Testis (tissue), 2 donors: ENCODE measurements at regions not wholly inside any gene's neighbourhood (a gene's known extent, or its start where the extent isn't known, plus 50 kb on each side); places are given as distances from the start of the nearest gene placed in this dataset.

Source experiments
- POLR2A ChIP-seq: fragments of 450-650 bp; IDR thresholded peaks from one replicate; pipeline ENCODE4 v1.6.1; 2017; ENCODE audit warnings: antibody characterized with exemption, mild to moderate bottlenecking, moderate library complexity
- TF ChIP-seq, protein P1 (sequence below), 3 experiments: fragments of 450-650 bp in 2 of 3; fragments of 200-600 bp in 1 of 3; sonication (generic) in 1 of 3; IDR thresholded peaks; one replicate each; pipeline ENCODE4 v1.5.1; 2016 to 2019; ENCODE audit warnings: antibody characterized with exemption in 3 of 3, mild to moderate bottlenecking in 2 of 3, moderate library complexity in 1 of 3

DNA sequence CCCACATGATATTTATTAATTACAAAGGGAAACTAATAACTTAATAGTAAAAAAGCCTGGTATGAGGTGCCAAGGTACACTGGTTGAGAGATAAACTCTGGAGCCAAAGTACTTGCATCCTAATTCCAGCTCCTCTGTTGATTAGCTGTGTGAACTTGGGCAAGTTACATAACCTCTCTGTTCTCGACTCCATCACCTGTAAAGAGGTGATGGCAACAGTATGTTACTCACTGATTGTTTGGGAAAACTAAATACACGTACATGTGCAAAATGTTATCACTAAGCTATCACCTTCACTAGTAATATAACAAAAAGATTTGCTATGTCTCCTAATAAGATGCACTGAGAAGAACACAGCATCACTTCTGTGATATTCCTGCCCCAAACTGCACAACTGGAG, 206.4 kb downstream of the MEX3B start:
- TF ChIP-seq, protein P1, sequence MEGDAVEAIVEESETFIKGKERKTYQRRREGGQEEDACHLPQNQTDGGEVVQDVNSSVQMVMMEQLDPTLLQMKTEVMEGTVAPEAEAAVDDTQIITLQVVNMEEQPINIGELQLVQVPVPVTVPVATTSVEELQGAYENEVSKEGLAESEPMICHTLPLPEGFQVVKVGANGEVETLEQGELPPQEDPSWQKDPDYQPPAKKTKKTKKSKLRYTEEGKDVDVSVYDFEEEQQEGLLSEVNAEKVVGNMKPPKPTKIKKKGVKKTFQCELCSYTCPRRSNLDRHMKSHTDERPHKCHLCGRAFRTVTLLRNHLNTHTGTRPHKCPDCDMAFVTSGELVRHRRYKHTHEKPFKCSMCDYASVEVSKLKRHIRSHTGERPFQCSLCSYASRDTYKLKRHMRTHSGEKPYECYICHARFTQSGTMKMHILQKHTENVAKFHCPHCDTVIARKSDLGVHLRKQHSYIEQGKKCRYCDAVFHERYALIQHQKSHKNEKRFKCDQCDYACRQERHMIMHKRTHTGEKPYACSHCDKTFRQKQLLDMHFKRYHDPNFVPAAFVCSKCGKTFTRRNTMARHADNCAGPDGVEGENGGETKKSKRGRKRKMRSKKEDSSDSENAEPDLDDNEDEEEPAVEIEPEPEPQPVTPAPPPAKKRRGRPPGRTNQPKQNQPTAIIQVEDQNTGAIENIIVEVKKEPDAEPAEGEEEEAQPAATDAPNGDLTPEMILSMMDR (IDR thresholded peaks at IDR 0.05) = no peak
- no peak for TF ChIP-seq POLR2A
